ENCODE measurements at regions not wholly inside any gene's neighbourhood (a gene's known extent, or its start where the extent isn't known, plus 50 kb on each side); places are given as distances from the start of the nearest gene placed in this dataset.

GRCh38 chr9:16309469-16310271 lies 560.8 kb downstream of the BNC2 start:
- no peak for DNase-seq (ENCODE audit: low read depth in 2 of 2)

- DNase-seq (ENCODE audit: low read depth in 2 of 2): no peak
Observed at GRCh38 chr9:16310278-16311110, 560.0 kb downstream of the BNC2 start.

GRCh38 chr9:16312116-16312515 lies 558.4 kb downstream of the BNC2 start:
- no peak for DNase-seq (ENCODE audit: low read depth in 2 of 2)

- no peak for DNase-seq (ENCODE audit: low read depth in 2 of 2)
Observed at GRCh38 chr9:16312962-16313546, 557.4 kb downstream of the BNC2 start.

- no peak for DNase-seq (ENCODE audit: low read depth in 2 of 2)
Observed at GRCh38 chr9:16314476-16314875, 556.0 kb downstream of the BNC2 start.

- no peak for DNase-seq (ENCODE audit: low read depth in 2 of 2)
Observed at GRCh38 chr9:16315720-16316119, 554.8 kb downstream of the BNC2 start.

GRCh38 chr9:16316456-16316855 lies 554.0 kb downstream of the BNC2 start:
- DNase-seq (ENCODE audit: low read depth in 2 of 2): no peak

- no peak for DNase-seq (ENCODE audit: low read depth in 2 of 2)
Observed at GRCh38 chr9:16316911-16317817, 553.3 kb downstream of the BNC2 start.

- DNase-seq (ENCODE audit: low read depth in 2 of 2): no peak
Observed at GRCh38 chr9:16318516-16319060, 551.9 kb downstream of the BNC2 start.

GRCh38 chr9:16319646-16320045 lies 550.8 kb downstream of the BNC2 start:
- DNase-seq (ENCODE audit: low read depth in 2 of 2): no peak

GRCh38 chr9:16320338-16320902 lies 550.0 kb downstream of the BNC2 start:
- no peak for DNase-seq (ENCODE audit: low read depth in 2 of 2)

GRCh38 chr9:16321461-16322119 lies 548.9 kb downstream of the BNC2 start:
- DNase-seq (ENCODE audit: low read depth in 2 of 2): no peak

GRCh38 chr9:16322849-16323248 lies 547.6 kb downstream of the BNC2 start:
- DNase-seq (ENCODE audit: low read depth in 2 of 2): no peak

GRCh38 chr9:16325966-16326365 lies 544.5 kb downstream of the BNC2 start:
- DNase-seq (ENCODE audit: low read depth in 2 of 2): no peak

- no peak for DNase-seq (ENCODE audit: low read depth in 2 of 2)
Observed at GRCh38 chr9:16328349-16328748, 542.1 kb downstream of the BNC2 start.

GRCh38 chr9:16329671-16330113 lies 540.8 kb downstream of the BNC2 start:
- no peak for DNase-seq (ENCODE audit: low read depth in 2 of 2)

- no peak for DNase-seq (ENCODE audit: low read depth in 2 of 2)
Observed at GRCh38 chr9:16331031-16331430, 539.4 kb downstream of the BNC2 start.

GRCh38 chr9:16331527-16331926 lies 538.9 kb downstream of the BNC2 start:
- no peak for DNase-seq (ENCODE audit: low read depth in 2 of 2)

- no peak for DNase-seq (ENCODE audit: low read depth in 2 of 2)
Observed at GRCh38 chr9:16333691-16334090, 536.8 kb downstream of the BNC2 start.
